ENCODE measurements at regions not wholly inside any gene's neighbourhood (a gene's known extent, or its start where the extent isn't known, plus 50 kb on each side); places are given as distances from the start of the nearest gene placed in this dataset.

DNA sequence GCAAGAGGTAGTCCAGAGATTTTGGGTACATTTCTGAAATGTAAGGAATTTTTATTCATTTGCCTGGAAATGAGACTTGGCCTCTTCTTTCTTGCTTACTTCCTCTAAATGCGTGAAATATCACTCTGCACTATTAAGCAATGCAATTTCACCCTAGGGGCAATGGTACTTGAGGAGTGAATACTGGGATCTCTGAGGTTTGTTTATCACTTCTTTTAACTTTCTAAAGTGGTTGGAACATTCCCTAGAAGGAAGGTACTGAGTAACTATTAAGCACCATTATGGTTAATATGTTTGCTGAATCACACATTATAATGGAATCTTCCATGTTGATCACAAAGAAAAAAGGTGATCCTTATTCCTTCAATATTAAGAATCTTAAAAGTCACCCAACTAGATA is 120.9 kb upstream of the CAND1 start:
- no peak for TF ChIP-seq EZH2phosphoT487 (IDR thresholded peaks at IDR 0.05; ENCODE audit: borderline replicate concordance)
- TF ChIP-seq CTCF (conservative IDR thresholded peaks at IDR 0.05; ENCODE audit: low read length), result no peak
- Histone ChIP-seq H3K79me2 (ENCODE audit: insufficient read depth, low read length) (no peaks in the 10 kb centered on the region), H2AFZ (ENCODE audit: low read length) (no peak overlapping the region), H3K9me3 (ENCODE audit: insufficient read depth, low read depth, low read length) (no peaks in the 10 kb centered on the region), H3K36me3 (ENCODE audit: insufficient read depth, low read length) (no peaks in the 10 kb centered on the region), H3K27me3 (ENCODE audit: insufficient read depth, low read length, poor library complexity, severe bottlenecking) (no peaks in the 10 kb centered on the region), H3K9ac (ENCODE audit: low read depth, low read length, poor library complexity, severe bottlenecking) (no peak overlapping the region), H3F3A (ENCODE audit: low read depth) (no peaks in the 10 kb centered on the region), H4K20me1 (ENCODE audit: insufficient read depth, low read length, poor library complexity, severe bottlenecking) (no peaks in the 10 kb centered on the region), H3K4me2 (ENCODE audit: low read depth, low read length, poor library complexity, severe bottlenecking) (no peak overlapping the region), H3K4me3 (ENCODE audit: low read length, poor library complexity, severe bottlenecking) (no peak overlapping the region), H3K4me1 (ENCODE audit: insufficient read depth, low read length, poor library complexity, severe bottlenecking) (no peaks in the 10 kb centered on the region), H3K9me2 (replicated peaks; ENCODE audit: low read depth, low read length) (no peaks in the 10 kb centered on the region)

- no peaks in the 10 kb centered on the region for H3K4me1 ChIP-seq (ENCODE audit: insufficient read depth, low read length, poor library complexity, severe bottlenecking)
Measured at GRCh38 chr12:67151886-67152285, 117.3 kb upstream of the CAND1 start.

DNA sequence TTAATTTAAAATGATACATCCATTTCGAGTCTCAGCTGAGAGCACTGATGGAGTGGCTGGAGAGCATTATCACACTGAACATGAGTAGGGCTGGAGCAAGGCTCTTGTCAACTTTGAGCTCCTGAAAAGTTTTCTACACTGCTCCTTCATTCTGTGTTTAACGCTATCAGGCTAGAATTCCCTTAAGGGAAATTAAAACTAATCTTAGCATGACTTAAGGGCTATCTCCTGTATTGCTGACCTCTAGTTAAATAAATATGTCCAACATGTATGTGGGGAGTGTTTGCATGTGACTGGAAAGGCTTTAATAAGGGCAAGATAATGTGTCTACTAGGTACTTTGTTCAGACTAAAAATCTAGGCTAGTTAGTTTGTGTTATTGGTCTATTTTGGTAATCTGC is 116.7 kb upstream of the CAND1 start:
- Histone ChIP-seq H3K4me2 (ENCODE audit: low read depth, low read length, poor library complexity, severe bottlenecking) (no peak overlapping the region), H2AFZ (ENCODE audit: low read length) (no peak overlapping the region), H3K4me3 (ENCODE audit: low read length, poor library complexity, severe bottlenecking) (no peak overlapping the region), H3K27me3 (ENCODE audit: insufficient read depth, low read length, poor library complexity, severe bottlenecking) (no peaks in the 10 kb centered on the region), H4K20me1 (ENCODE audit: insufficient read depth, low read length, poor library complexity, severe bottlenecking) (no peaks in the 10 kb centered on the region), H3K9ac (ENCODE audit: low read depth, low read length, poor library complexity, severe bottlenecking) (no peak overlapping the region), H3F3A (ENCODE audit: low read depth) (no peaks in the 10 kb centered on the region), H3K9me2 (replicated peaks; ENCODE audit: low read depth, low read length) (no peaks in the 10 kb centered on the region), H3K4me1 (ENCODE audit: insufficient read depth, low read length, poor library complexity, severe bottlenecking) (no peaks in the 10 kb centered on the region), H3K36me3 (ENCODE audit: insufficient read depth, low read length) (no peaks in the 10 kb centered on the region), H3K79me2 (ENCODE audit: insufficient read depth, low read length) (no peaks in the 10 kb centered on the region), H3K9me3 (ENCODE audit: insufficient read depth, low read depth, low read length) (no peaks in the 10 kb centered on the region)
- no peak for TF ChIP-seq CTCF (conservative IDR thresholded peaks at IDR 0.05; ENCODE audit: low read length)
- no peak for TF ChIP-seq EZH2phosphoT487 (IDR thresholded peaks at IDR 0.05; ENCODE audit: borderline replicate concordance)

More at GRCh38 chr12:67151886-67152285, 117.3 kb upstream of the CAND1 start:
- Histone ChIP-seq H3K36me3 (ENCODE audit: insufficient read depth, low read length) (no peaks in the 10 kb centered on the region), H3K9ac (ENCODE audit: low read depth, low read length, poor library complexity, severe bottlenecking) (no peak overlapping the region), H4K20me1 (ENCODE audit: insufficient read depth, low read length, poor library complexity, severe bottlenecking) (no peaks in the 10 kb centered on the region), H3K4me2 (ENCODE audit: low read depth, low read length, poor library complexity, severe bottlenecking) (no peak overlapping the region), H3K9me3 (ENCODE audit: insufficient read depth, low read depth, low read length) (no peaks in the 10 kb centered on the region), H2AFZ (ENCODE audit: low read length) (no peak overlapping the region), H3K79me2 (ENCODE audit: insufficient read depth, low read length) (no peaks in the 10 kb centered on the region), H3K4me3 (ENCODE audit: low read length, poor library complexity, severe bottlenecking) (no peak overlapping the region), H3K9me2 (replicated peaks; ENCODE audit: low read depth, low read length) (no peaks in the 10 kb centered on the region), H3F3A (ENCODE audit: low read depth) (no peaks in the 10 kb centered on the region), H3K27me3 (ENCODE audit: insufficient read depth, low read length, poor library complexity, severe bottlenecking) (no peaks in the 10 kb centered on the region)
- TF ChIP-seq EZH2phosphoT487 (IDR thresholded peaks at IDR 0.05; ENCODE audit: borderline replicate concordance) (no peak), CTCF (conservative IDR thresholded peaks at IDR 0.05; ENCODE audit: low read length) (no peak)

Data from Loucy (cell line).